HG02798 (cell line): ENCODE measurements at regions not wholly inside any gene's neighbourhood (a gene's known extent, or its start where the extent isn't known, plus 50 kb on each side); places are given as distances from the start of the nearest gene placed in this dataset.
"Not testable (repeated sequence)": the region's sequence is repeated elsewhere in the genome, so short reads cannot be mapped to it uniquely, and the experiment has no call there.

ENCODE experiments used
- ATAC-seq: cut with Tn5 transposase; IDR thresholded peaks from one replicate; pipeline ENCODE4 v1.9.1; 2021; ENCODE audit warnings: mild to moderate bottlenecking; ENCODE audit not compliant: unreplicated experiment, poor library complexity

DNA sequence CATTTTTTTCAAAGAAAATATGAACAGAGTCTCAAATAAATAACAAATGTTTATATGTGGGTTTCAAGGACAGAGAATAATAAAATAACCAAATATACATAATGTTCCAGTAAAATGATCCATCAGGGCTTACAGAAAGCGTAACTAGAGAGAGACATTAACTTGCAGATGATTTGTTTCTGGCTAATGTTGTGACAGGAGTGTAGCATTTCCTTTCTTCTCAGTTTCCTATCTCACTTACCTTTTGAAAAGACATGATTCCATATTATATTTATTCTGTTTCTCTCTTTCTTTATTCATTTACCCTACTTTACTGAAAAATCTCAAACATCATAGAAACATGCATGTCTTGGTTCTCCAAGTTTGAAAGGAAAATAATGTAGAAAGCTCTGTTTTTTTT, 451.3 kb upstream of the CDH9 start:
- ATAC-seq = no peak

DNA sequence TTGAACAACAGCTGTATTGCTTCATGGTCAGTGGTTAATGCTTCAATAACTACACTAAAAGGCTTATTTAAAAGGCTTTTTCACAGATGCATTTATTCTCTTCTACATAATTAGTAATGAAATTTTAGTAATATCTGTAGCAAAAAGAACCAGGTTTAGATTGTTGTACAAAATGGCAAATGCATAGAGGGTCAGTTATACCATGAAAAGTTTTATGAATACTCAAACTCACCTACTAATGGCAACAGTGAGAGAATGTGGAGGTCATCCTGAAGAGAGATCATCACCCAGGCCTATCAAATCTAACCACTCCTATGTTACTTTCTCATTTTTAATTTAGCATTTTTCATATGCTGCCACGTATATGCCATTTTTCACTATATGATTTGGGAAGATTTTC, 444.3 kb upstream of the CDH9 start:
- ATAC-seq = no peak

DNA sequence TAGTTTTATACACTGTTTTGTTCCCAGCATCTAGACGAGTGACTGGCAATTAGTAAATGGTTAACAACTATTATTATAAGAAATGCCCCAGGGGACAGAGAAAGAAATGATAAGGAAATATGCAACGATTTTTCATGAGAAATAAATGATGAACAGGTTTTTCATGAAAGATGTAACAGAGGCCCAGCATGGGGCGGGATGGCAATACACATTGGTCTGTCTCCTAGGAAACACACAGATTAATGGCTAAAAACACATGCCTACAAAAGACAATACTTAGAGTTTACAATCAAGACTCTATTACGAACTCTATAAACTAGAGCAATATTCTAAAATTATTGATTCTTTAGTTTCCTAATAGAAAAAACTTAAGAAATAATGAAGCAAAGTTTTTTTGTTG, 441.5 kb upstream of the CDH9 start:
- ATAC-seq = no peak

DNA sequence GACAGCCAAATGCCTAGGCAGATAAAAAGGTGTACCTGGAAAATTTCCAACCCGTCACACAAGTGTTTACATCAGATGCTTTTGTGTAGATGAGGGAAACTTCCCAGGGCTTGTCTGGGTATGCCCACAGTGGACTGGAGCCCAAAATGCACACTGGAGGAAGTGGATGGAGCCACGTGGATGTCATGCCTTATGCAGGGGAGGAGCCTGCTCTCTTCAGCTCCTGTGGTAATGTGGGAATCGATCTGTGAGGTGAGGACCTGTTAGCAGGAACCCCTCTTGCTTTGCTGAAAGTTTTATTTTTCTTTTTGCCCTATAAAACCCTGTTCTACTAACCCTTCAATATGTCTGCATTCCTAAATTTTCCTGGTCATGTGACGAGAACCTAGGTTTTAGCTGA, 439.2 kb upstream of the CDH9 start:
- ATAC-seq = no peak

DNA sequence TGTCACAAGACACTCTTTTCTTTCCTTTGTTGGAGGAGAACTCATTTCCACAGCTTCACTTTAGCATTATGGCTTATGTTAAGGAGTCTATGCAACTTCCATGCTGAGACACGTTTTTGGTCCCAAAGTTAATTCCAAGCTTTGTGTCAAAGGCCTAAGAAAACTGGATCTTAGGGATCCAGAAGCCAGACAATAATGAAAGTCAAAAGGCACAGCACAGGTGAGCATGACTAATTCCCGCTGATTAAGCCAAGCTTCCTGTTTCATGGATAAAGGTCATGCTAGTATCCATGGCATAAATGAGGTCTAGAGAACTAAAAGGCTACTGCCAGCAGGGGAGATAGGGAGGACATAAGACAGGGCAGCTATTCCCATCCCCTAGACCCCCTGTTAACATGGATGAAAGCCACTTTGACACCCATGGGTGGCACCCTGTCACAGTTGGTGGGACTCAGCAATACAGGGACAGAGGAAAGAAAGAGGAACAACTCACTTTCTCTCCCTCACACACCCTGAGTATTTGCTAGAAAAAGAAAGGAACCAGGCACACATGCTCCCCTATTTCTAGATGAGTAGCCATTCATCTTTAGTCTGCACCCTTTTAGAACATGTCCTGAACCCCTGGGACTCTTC, 438.1 kb upstream of the CDH9 start:
- ATAC-seq = no peak

DNA sequence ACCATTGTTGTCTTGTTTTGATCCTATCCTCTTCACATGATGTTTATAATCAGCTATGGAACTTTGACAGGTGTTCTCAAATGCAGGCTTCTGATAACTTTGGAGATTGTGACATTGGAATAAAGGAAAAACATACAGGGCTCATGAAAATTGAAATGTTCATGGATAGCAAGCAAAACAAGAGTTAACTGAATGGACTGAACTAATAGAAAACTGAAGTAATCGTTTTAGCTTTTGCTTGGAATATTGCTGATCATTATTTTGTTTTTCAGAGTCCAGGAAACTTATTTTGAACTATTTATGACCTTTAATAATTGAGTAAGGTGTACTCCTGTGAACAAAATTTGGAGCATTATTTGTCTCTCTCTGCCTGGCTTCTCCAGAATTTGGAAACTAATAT, 436.7 kb upstream of the CDH9 start:
- ATAC-seq = no peak

DNA sequence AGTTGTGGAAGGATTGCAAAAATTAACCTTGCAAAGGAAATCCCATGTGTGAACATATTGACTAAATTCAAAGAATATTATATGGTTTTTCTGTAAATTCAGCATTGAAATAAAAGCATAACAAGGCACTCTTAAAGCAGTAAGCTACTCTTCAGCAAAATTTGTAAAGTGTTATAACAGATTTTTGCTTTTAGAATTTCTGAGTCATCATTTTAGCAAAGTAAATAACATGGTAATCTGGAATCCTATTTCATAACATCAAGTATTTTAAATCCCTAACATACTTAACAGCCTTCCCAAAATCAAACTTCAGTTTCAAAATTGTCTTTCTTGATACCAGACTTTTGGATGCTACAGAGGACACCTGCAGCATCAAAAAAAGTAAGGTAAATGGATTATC, 436.0 kb upstream of the CDH9 start:
- ATAC-seq = no peak

DNA sequence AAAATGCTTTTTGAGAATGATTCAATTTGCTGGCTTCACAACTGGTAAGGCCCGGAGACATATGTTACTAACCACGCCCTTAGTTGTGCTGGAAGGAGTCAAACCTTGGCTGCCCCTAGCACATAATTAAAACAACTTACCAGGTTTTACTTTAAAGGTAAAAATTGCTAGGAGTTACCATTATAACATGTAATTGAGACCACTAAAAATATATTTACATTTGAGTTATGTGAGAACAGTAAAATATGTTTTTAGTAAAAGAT, 435.6 kb upstream of the CDH9 start:
- no peak for ATAC-seq

DNA sequence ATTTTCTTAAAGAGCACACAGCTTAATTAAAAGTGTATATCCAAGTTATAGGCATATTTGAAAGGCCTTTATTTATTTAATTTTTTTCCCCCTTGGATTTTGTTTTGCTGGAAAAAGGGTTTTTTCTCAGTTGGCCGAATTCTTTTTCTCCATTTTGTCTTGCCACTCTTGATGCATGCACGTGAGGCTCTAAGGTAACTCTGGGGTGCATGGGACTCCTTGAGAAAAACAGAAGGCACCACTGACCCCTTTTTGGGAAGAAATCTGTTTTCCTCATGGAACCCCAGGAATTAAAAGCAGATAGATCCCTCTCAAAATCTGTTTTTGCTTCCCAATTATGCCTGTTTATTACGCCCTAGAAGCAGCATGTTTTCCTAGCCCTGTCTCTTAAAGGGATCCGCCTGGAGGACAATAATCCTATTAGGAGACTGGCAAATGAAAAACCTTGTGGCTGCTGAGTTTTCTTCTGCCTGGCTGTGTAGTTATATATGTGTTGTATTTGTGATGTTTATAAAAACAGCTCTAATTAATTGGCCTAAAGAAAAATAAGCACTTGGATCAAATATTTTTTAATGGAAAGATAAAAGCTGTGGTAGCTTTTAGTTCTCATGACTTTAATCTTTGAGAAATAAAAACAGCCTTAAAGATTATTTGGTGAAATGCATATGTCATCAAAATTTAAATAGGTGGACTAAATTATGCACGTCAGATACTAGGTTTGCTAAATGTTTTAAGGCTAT, 435.1 kb upstream of the CDH9 start:
- no peak for ATAC-seq

DNA sequence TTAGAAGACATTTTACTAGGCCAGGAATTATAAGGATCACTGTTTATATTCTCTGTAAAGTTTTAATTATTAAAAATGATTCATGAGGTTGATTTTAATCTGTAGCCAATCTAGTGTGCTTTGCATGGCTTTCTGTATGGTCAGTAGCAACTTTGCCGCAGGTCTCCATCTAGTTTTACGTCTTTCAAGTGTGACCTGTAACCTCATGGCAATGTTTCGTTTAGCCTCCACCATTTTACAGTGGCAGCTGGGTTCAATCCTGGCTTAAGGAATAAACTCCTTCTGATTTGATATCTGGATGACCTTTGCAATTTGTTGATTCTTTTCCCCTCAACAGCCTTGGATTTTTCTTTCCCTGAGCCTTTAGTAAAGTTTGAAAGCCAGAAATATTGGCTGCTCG, 434.5 kb upstream of the CDH9 start:
- ATAC-seq = peak; percentile 24

DNA sequence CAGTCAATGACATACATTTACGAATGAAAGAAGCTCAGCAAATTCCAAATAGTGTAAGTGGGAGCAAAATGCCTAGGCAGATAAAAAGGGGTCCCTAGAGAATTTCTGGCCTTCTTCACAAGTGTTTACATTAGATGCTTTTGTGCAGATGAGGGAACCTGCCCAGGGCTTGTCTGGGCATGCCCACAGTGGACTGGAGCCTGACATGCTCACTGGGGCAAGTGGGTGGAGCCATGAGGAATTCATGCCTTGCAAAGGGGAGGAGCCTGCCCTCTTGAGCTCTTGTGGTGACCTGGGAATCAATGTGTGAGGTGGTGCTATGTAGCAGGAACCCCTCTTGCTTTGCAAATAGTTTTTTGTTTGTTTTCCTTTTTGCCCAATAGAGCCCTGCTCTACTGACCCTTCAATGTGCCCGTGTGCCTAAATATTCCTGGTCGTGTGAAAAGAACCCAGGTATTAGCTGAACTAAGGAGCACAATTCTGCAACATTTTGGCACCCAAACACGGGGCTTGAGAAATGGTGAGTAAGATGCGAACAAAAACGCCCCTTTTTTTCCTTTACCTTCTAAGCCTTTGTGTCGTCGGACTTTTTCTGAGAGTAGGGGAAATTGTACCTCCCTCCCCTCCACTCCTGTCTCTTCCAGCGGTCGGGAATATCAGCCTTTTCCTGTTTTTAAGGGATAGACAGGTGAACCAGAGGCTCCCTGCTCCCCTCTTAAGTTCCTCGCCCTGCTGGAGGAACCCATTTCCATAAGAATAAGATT, 433.8 kb upstream of the CDH9 start:
- ATAC-seq = peak; percentile 97

DNA sequence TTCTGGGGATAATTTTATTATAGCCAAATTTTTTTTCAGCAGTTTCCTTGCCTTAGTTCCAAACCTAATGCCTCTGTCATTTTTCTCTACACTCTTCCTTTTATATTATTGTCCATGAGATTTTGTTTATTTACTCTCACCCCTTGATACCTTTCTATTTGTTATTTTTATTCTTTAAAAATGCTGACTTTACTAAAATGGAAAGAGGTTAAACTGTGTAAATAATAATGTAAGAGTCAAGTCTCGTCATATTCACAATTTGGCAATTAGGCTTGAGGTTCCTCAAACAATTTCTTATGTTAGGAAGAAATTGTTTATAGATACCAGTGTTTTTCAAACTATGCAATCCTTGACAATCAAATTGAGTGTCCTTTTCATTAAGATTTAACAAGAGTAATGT, 428.6 kb upstream of the CDH9 start:
- ATAC-seq = no peak

DNA sequence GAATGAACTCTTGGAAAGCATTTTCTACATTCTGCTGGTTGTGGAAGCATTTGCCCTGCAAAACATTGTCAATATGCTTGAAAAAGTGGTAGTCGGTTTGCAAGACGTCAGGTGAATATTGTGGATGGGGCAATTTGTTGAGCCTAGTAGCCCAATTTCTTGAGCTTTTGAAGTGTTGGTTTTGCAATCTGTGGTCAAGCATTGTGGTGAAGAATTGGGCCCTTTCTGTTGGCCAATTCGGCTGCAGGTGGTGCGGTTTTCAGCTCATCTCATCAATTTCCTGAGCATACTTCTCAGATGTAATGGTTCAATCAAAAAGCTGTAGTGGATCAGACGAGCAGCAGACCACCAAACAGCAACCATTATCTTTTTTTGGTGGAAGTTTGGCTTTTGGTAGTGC, 426.8 kb upstream of the CDH9 start:
- peak; percentile 60 for ATAC-seq

DNA sequence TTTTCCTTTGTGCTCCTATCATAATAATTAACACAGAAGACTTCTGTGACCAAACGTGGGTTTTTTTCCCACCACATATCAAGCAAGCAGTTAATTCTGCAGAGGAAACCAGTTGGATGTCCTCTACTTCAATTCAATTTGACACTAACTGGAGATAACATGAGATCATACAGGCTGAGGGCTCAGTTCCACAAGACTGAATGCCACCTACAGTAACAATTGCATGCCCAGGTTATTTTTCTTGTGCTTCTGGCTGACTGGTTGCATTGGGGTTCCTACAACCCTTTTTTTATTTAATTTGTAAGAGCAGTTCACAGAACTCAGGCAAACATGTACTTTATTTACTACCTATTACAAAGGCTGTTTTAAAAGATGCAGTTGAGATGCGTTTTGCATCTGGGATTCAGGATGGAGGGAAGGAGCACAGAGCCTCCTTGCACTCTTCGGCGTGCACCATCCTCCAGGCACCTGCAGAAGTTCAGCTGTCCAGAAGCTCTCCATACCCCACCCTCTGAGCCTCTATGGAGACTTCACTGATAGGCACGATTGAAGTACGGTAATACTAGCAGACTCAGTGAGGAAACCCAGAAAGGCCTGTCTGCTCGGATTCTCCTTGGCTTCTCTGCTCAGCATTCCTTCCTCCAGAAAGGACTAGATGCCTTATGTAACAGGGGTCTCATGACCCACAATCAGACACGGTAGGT, 425.2 kb upstream of the CDH9 start:
- no peak for ATAC-seq

DNA sequence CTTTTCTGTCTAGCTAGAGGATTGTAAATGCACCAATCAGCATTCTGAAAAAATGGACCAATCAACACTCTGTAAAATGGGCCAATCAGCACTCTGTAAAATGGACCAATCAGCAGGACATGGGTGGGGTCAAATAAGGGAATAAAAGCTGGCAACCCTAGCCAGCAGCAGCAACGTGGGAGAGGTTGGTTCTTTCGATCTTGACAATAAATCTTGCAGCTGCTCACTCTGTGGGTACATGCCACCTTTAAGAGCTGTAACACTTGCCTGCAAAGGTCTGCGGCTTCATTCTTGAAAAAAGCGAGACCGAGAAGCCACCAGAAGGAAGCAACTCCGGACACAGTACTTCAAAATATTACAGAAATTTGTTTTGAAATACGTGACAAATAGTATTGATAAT, 424.6 kb upstream of the CDH9 start:
- ATAC-seq = no peak

DNA sequence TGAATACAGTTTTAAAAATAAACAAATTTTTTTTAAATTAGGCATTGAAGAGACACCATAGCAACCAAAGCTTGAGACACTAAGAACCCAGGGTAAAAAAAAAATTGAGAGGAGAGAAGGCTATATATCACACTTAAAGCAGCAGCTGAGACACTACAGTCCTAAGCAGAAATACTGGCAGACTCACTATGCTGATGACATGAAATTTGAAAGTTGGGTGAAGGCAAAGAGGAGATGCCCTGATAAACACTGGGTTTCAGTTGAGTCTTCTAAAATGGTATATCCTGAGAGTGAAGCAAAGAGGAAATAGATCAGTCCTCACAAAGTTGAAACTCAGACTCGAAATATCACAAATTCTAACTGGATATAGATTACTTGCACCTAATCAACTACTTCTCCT, 419.9 kb upstream of the CDH9 start:
- no peak for ATAC-seq

DNA sequence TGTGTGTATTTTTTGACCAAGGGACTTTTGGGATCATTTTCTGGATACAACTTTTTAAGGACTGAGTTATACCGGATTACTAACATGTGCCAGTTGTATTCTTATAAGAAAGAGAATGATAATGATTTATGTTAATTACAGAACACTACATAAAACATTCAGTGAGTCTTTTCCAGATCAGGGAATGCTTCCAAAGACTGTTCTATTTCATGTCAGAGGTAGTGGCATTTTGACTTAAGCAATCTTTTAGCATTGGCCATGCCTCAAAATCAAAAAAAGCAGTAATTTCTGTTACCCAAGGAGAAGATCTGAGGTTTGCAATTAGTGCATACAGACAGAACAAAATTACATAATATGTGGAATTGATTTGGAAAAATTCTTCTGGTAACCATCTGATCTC, 413.0 kb upstream of the CDH9 start:
- no peak for ATAC-seq

DNA sequence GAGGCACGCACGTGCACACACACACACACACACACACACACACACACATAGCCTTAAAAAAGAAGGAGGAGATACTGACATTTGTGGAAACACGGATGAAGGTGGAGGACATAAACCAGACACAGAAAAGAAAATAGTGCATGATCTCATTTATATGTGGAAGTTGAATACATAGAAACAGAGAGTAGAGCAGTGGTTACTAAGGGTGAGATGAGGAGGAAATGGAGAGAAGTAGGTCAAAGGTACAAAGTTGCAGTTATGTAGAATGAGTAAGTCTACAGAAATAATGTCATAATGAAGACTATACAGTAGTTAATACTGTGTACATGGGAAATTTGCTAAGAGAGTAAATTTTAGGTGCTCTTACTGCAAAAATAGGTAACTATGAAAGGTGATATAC, 412.2 kb upstream of the CDH9 start:
- no peak for ATAC-seq

DNA sequence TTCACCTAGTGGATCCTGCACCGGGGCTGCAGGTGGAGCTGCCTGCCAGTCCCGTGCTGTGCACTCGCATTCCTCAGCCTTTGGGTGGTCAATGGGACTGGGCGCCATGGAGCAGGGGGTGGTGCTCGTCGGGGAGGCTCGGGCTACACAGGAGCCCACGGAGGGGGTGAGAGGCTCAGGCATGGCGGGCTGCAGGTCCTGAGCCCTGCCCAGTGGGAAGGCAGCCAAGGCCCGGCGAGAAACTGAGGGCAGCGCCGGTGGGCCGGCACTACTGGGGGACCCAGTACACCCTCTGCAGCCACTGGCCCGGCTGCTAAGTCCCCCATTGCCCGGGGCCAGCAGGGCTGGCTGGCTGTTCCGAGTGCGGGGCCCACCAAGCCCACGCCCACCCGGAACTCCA, 401.0 kb upstream of the CDH9 start:
- ATAC-seq = not testable (repeated sequence)

DNA sequence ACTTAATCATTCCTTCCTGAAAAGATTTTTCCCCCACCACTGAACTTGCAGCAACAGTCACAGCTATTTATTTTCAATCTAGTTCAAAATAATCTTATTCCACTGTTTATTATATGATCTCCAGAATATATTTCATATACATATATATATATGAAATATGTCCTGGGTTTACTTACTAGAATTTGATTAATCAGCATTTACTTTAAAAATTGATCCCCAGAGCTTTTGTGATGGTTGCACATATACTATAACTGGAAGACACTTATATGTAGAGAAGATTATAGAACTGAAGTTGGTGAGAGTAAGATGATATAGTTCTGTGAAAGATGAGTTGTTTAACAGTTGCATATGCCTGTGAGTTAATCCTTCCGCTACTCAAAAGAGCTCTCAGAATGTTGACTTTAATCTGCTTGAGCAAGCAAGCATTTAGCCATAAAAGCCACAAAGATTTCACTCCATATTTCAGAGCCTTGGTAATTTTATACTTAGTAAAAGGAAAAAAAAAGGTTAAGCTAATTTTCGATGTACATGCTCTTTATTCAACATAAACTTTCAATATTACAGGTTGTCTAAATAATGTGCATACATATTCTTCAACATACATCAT, 399.3 kb upstream of the CDH9 start:
- no peak for ATAC-seq

DNA sequence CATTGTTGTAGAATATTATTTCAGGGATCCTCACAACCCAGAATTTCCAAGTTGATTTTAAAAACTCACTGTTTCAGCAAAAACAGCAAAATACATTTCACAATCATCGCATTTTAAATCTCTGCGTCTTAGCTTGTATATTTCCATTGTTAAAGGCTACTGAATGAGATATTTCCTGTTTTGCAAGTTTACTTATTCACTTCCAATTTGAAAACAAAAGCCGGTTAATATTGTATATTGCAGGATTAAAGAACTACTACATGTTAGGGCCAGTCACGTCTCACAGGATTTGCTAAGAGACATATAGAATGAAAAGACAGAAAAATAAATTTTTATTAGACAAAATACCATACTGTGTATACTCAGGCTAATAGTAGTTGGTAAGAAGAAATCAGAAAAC, 395.9 kb upstream of the CDH9 start:
- no peak for ATAC-seq
